Sigmoid colon (tissue), 6 donors: ENCODE measurements at regions not wholly inside any gene's neighbourhood (a gene's known extent, or its start where the extent isn't known, plus 50 kb on each side); places are given as distances from the start of the nearest gene placed in this dataset.

Experiments
- DNase-seq: peaks from one replicate; pipeline ENCODE4 v3.0.0-alpha.2; 2019
- H3K27ac ChIP-seq, 4 donors: fragments of 200-600 bp; sonication (generic); one replicate each; pipeline ENCODE4 v1.5.1; 2016 to 2019; ENCODE audit warnings: mild to moderate bottlenecking in 1 of 4
- H3K27me3 ChIP-seq, 3 donors: fragments of 200-600 bp; sonication (generic); one replicate each; pipeline ENCODE4 v1.5.1; 2019; ENCODE audit warnings: mild to moderate bottlenecking in 1 of 3
- H3K36me3 ChIP-seq, 4 donors: fragments of 200-600 bp; sonication (generic); one replicate each; pipeline ENCODE4 v1.5.1; 2016 to 2019
- H3K4me1 ChIP-seq, 4 donors: fragments of 200-600 bp; sonication (generic); one replicate each; pipeline ENCODE4 v1.5.1; 2017 to 2019
- H3K4me3 ChIP-seq, 4 donors: fragments of 200-600 bp; sonication (generic); one replicate each; pipeline ENCODE4 v1.5.1; 2017 to 2019; ENCODE audit warnings: mild to moderate bottlenecking in 2 of 4, moderate library complexity in 1 of 4
- H3K9me3 ChIP-seq, 4 donors: fragments of 200-600 bp in 3 of 4; sonication (generic) in 3 of 4; one replicate each; pipeline versions ENCODE4 v1.5.1 to v1.6.1; 2013 to 2019
- CTCF ChIP-seq, 4 experiments: fragments of 450-650 bp in 3 of 4; fragments of 200-600 bp in 1 of 4; IDR thresholded peaks; one replicate each; pipeline ENCODE4 v1.5.1; 2016 to 2019; ENCODE audit warnings: antibody characterized with exemption in 4 of 4, mild to moderate bottlenecking in 3 of 4, moderate library complexity in 2 of 4
- EP300 ChIP-seq, 4 donors: sonication (generic); formaldehyde crosslinking; IDR thresholded peaks; one replicate each; pipeline ENCODE4 v1.6.1; 2017; ENCODE audit warnings: antibody characterized with exemption in 4 of 4
- POLR2A ChIP-seq, 2 donors: fragments of 450-650 bp; IDR thresholded peaks; one replicate each; pipeline ENCODE4 v1.6.1; 2016; ENCODE audit warnings: antibody characterized with exemption in 2 of 2, mild to moderate bottlenecking in 2 of 2, moderate library complexity in 2 of 2
- POLR2AphosphoS5 ChIP-seq, 4 donors: sonication (generic); formaldehyde crosslinking; IDR thresholded peaks; one replicate each; pipeline ENCODE4 v1.6.1; 2017; ENCODE audit warnings: antibody characterized with exemption in 4 of 4
- WGBS, 2 donors: extraction: QIAGEN DNeasy Blood & Tissue Kit; methylation state at CpG; one replicate each; pipeline ENCODE4 v1.1.7; 2013; 5-methylcytosine and 5-hydroxymethylcytosine counted together
- intact Hi-C: fragments of 100-400 bp; cut with DNase I; formaldehyde crosslinking; loops from one replicate; pipeline ENCODE4 v1.15.1; 2023
- donor health status: healthy with polysubstance abuse.
- donor health status: healthy.

- Histone ChIP-seq H3K4me3 (no peak overlapping the region), H3K27ac (no peak overlapping the region), H3K9me3 (no peaks in the 10 kb centered on the region), H3K36me3 (no peaks in the 10 kb centered on the region), H3K27me3 (no peaks in the 10 kb centered on the region), H3K4me1 (no peaks in the 10 kb centered on the region)
- no peak for DNase-seq
- intact Hi-C loops: no loop called here
- TF ChIP-seq POLR2AphosphoS5 (IDR thresholded peaks at IDR 0.05) (no peak), EP300 (IDR thresholded peaks at IDR 0.05) (no peak), CTCF (IDR thresholded peaks at IDR 0.05) (no peak), POLR2A (IDR thresholded peaks at IDR 0.05) (no peak)
Observed at GRCh38 chr15:87243474-87243873, 1013.1 kb downstream of the NTRK3 start.

GRCh38 chr15:87239582-87240230, 1016.8 kb downstream of the NTRK3 start:
- TF ChIP-seq EP300 (IDR thresholded peaks at IDR 0.05) (no peak), POLR2AphosphoS5 (IDR thresholded peaks at IDR 0.05) (no peak), POLR2A (IDR thresholded peaks at IDR 0.05) (no peak), CTCF (IDR thresholded peaks at IDR 0.05) (no peak)
- Histone ChIP-seq H3K27me3 (no peaks in the 10 kb centered on the region), H3K9me3 (no peaks in the 10 kb centered on the region), H3K4me1 (no peaks in the 10 kb centered on the region), H3K36me3 (no peaks in the 10 kb centered on the region), H3K27ac (no peak overlapping the region), H3K4me3 (no peak overlapping the region)
- WGBS, 2 donors: 91 to 93% methylated on average over 3 of the region's 3 CpGs
- intact Hi-C loops: no loop called here
- DNase-seq: no peak

GRCh38 chr15:87238451-87239068, 1018.0 kb downstream of the NTRK3 start:
- Histone ChIP-seq H3K4me1 (no peaks in the 10 kb centered on the region), H3K36me3 (no peaks in the 10 kb centered on the region), H3K27me3 (no peaks in the 10 kb centered on the region), H3K9me3 (no peaks in the 10 kb centered on the region), H3K27ac (no peak overlapping the region), H3K4me3 (no peak overlapping the region)
- TF ChIP-seq CTCF (IDR thresholded peaks at IDR 0.05) (no peak), EP300 (IDR thresholded peaks at IDR 0.05) (no peak), POLR2A (IDR thresholded peaks at IDR 0.05) (no peak), POLR2AphosphoS5 (IDR thresholded peaks at IDR 0.05) (no peak)
- WGBS, 2 donors: 64 to 71% methylated on average over 1 of the region's 1 CpG
- intact Hi-C loops: no loop called here
- no peak for DNase-seq

- H3K4me1 ChIP-seq: no peaks in the 10 kb centered on the region
- no peak for DNase-seq
- H3K36me3 ChIP-seq: no peaks in the 10 kb centered on the region
- H3K4me3 ChIP-seq: no peak overlapping the region
- intact Hi-C loops: no loop called here
- no peak overlapping the region for H3K27ac ChIP-seq
- H3K27me3 ChIP-seq: no peaks in the 10 kb centered on the region
- peaks cover 0 to 3% (median 0%) of the 10 kb centered on the region in 4 donors for H3K9me3 ChIP-seq
- TF ChIP-seq CTCF (IDR thresholded peaks at IDR 0.05) (no peak), POLR2AphosphoS5 (IDR thresholded peaks at IDR 0.05) (no peak), POLR2A (IDR thresholded peaks at IDR 0.05) (no peak), EP300 (IDR thresholded peaks at IDR 0.05) (no peak)
- WGBS, 2 donors: 63 to 74% methylated on average over 4 of the region's 4 CpGs
Observed at GRCh38 chr15:87228460-87228859, 1028.1 kb downstream of the NTRK3 start.
